Stimulated activated CD4-positive, alpha-beta T cell treated with anti-CD3 and anti-CD28 coated beads, Interleukin-2, amount 100 ng/mL, for 48 hours (primary cell): ENCODE measurements at regions not wholly inside any gene's neighbourhood (a gene's known extent, or its start where the extent isn't known, plus 50 kb on each side); places are given as distances from the start of the nearest gene placed in this dataset.

ENCODE experiments used
- DNase-seq, 2 donors: peaks; one replicate each; pipeline ENCODE4 v3.0.0-alpha.2; 2020

DNA sequence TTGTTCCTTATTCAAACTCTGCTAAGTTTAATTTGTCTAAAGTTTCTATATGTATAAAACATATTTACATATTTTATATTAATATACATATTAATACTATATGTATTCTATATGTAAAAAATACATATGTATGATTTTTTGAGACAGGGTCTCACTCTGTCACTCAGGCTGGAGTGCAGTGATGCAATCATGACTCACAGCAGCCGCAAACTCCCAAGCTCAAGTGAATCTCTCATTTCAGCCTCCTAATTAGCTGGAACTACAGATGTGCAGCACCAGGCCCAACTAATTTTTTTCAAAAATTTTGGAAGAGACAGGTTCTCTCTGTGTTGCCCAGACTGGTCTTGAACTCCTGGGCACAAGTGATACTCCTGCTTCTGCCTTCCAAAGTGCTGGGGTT is 684.9 kb downstream of the TRAM1L1 start:
- no peak for DNase-seq

DNA sequence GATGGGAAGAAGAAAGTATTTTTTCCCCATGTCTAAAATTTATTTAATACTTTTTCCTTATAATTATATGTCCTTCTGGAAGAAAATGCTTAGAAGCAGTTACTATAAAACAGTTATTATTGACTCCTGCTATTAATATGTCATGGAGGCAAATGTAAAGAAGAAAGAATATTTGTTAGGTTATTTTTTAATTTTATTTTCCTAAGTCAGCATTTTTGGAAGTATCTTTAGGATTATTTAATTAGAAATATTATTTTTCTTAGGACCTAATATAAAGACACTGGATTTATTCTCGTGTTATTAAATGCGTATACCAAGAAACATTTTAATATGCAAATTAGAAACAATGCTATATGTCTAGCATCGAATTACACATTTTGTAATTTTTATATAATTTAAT is 687.7 kb downstream of the TRAM1L1 start:
- DNase-seq = no peak

DNA sequence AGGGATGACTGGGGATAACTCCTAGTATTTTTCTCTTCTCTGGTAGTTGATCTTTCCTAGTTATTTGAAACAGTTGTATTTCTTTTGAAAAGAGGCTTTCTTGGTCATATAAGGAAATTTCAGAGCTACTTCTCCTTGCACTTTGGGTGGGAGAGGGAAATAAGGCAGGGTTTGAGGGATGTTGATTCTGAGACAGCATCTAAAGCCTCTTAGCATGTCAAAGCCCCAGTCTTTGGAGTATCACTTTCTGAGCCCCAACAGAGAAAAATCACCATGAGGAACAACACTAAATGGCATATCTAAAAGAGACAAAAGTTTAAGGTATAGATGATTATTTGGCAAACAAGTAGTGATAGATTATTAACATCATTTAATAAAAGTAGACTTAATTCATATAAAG is 688.1 kb downstream of the TRAM1L1 start:
- DNase-seq = no peak

DNA sequence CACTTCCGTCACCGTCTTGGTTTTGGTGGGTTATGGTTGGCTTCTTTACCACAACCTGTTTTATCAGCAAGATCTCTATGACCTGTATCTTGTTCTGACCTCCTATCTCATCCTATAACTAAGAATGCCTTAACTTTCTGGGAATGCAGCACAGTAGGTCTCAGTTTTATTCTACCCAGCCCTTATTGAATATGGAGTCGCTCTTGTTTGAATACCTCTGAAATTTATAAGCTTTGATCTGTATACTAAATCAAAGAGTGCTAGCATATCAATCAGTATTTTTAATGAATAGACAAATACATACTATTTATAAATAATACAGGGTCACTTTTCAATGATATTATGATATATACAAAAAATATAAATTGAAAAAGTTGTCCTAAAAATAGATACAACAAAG is 690.0 kb downstream of the TRAM1L1 start:
- no peak for DNase-seq

DNA sequence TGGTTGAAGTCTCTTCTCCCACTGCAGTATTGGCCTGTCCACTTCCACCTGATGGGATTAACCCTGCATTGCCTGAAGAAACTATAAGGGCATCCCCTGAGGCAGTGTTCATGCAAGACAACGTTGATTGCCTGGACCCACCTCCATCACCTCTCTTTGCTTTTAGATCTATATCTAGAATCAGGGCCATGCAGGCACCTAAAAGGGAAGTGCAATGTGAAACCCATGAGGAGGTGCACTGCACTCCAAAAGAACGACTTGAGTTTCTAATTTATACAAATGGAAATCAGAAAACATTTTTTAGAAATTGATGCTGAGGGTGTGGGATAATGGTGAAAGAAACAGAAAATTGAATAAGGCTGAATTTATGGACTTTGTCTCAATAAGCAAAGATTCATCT is 694.4 kb downstream of the TRAM1L1 start:
- DNase-seq = no peak

DNA sequence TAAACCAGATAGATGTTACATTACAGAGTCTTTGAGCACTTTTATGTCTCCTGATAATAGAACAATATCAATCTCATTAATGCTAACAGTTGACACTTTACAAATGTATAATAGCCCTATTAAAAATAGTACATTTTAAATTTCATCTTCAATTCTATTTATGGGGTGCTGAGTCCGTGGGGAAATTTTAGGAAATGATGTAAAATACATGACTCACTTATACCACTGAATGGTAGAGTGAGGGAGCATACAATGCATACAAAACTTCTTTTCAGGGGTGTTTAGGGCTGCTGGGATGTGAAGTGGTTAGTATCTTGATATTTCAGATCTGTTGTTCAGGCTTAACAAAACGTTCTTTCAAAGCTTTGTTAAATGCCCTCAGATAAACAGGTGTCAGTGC is 696.2 kb downstream of the TRAM1L1 start:
- DNase-seq = no peak

DNA sequence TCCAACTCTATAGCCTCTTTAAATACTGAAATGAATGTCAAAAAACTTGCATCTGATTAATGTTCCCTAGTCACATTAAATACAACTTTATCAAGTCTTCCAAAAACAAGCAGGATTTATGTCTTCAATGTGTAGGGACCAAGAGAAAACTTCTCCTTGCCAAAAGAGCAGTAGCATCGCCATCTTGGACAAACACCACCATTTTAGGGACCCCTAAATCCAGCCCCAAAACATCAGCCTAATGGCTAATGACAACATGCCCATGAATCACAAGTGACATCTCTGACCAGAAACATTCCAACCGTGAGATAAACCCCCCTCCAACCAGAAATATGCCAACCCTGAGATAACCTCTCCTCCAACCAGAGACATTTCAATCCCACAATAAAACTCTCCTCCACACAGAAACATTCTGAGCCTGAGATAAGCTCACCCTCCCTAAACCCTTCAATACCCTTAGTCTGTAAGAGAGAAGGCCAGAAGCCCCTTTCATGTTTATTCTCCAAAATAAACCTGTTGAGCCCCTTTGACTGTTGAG is 697.4 kb downstream of the TRAM1L1 start:
- DNase-seq = no peak

DNA sequence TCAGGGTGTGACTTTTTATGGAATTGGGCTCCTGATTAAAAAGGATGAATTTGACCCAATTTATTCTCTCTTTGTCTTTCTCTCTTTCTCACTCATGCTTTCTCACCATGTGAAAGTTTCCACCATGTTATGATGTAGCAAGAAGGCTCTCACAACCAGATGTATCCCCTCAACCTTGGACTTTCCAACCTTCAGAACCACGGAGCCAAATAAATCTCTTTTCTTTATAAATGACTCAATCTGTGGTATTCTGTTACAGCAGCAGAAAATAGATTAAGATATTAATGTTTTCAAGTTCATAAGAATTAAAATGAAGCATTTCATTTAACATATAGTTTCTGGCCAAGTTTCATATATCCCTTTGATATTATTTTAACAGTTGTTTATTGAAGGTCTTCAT is 698.5 kb downstream of the TRAM1L1 start:
- DNase-seq = no peak

DNA sequence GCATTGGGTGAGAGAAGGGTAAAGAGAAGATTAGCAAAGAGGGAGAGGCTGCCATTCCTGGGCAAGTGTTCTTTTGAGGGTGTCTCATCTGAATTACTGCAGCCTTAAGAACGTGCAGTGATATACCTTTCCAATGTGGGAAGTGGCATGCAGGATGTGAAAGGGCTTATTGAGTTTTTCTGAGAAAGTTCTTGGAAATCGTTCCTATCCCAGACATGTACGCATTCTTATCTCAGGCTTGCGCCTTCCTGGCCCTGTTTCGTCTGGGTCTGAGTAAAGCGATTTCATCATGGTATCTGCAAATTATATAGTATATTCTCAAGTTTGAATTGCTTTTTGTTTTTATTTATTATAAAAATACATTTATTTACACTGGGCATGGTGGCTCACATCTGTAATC is 699.8 kb downstream of the TRAM1L1 start:
- DNase-seq = no peak

DNA sequence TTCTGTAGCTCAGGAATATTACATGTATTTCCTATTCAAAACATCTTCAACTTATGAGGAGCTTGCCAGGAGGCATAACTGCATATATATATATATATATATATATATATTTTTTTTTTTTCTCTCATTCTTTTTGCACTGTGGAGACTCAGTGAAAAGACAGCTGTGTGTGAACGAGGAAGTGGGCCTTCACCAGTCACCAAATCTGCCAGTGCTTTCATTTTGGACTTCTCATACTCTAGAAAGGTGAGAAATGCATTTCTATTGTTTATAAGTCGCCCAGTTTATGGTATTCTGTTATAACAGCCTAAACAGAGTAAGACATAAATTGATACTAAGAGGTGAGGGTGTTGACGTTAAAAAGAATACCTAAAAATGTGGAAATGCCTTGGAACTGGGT is 710.6 kb downstream of the TRAM1L1 start:
- DNase-seq = no peak

DNA sequence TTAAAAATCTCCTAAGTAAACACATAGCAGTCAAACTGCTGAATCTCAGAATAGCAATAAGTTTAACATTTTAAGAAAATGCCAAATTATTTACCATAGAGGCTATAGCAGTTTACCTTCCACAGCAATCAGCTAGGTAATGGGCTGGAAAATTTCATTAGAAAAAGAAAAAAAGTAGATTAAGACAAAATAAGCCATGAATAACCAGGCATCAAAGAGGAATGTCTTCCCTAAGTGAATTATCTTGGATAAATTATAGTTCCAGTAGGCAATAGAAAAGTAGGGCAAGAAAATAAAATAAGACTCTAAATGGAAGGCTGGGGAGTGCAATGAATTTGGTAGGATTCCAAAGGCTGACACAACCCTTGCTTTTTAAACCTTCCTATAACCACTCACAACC is 722.8 kb downstream of the TRAM1L1 start:
- DNase-seq = no peak

DNA sequence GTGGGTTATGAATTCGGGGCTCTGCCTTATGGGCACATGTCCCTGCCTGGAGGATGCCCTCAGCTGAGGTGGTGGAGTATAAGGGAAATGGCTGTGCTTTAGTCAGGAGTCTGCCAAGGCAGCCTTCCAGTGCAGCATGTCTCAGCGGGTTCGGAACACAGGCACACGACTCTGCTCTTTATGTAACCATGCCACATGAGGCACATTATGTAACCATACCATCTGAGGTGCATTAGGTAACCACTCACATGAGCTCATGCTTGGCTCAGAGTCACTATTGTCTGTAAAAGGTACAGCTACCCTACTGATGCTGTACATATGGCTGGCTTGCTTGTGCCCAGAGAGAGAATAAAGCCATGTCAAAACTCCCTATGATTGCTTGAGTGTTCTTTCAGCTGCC is 723.6 kb downstream of the TRAM1L1 start:
- DNase-seq = no peak

DNA sequence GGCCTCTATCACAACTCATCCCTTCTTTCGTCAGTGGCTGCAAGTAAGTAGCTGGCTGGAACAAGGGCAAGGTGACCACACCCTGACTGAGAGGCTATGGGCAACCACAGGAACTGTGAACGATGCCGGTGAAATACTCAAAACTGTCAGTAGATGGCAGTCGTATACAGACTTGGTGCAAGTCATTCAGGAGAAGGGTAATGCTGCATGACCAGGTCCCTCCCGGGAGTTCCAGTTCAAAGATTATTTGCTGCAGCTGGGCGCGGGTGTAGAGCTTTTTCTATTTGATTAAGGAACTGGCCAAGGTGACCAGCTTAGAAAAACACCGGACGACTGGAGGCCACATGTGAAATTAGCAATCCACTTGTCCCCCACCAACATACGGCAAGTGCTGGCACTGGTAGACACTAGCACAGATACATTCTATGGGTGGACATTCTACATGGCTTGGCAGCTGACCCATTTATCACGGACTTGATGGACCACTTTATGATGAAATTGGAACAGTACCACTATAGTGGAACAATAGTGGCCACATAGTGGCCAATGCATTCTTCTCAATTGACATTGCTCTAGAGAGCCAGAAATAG is 726.6 kb downstream of the TRAM1L1 start:
- peak; percentile 48 to 51 for DNase-seq

DNA sequence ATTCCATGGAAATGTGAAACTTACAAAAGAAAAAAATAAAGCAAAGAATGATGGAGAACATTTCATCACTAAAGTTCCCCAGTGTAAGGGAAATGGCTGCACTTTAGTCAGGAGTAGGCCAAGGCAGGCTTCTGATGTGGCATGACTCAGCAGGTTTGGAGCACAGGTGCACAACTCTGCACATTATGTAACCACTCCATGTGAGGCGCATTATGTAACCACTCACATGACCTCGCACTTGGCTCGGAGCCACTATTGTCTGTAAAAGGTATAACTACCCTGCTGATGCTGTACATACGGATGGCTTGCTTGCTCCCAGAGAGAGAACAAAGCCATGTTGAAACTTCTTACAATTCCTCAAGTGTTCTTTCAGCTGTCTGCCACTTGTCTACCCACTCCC is 727.6 kb downstream of the TRAM1L1 start:
- DNase-seq = no peak

DNA sequence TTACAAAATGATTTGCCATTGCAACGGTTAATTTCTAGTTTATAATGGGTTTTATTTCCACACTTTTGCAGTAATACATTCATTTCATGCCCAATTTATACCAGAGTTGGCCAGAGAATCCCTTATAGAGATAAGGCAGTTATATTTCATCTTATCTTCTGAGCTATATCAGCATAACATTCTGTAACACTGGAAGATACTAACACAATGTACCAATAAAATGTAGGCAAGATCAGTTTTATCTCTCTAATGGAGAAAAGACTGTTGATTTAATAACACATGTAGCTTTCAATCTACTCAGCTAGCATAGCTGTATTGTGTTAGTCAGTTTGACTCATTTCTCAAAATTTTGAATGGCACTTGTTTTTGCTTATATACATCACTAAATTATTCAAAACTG is 738.6 kb downstream of the TRAM1L1 start:
- no peak for DNase-seq

DNA sequence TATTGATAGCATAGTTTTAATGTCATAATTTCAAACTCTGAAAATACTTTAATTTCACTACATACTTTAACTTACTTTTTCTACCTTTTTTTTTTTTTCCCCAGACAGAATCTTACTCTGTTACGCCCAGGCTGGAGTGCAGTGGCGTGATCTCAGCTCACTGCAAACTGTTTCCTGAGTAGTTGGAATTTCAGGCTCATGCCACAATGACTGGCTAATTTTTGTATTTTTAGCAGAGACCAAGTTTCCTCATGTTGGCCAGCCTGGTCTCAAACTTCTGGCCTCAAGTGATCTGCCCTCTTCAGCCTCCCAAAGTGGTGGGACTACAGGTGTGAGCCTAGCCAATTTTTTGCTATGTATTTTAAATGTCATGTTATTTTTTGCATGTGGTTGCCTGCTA is 741.6 kb downstream of the TRAM1L1 start:
- DNase-seq = no peak

DNA sequence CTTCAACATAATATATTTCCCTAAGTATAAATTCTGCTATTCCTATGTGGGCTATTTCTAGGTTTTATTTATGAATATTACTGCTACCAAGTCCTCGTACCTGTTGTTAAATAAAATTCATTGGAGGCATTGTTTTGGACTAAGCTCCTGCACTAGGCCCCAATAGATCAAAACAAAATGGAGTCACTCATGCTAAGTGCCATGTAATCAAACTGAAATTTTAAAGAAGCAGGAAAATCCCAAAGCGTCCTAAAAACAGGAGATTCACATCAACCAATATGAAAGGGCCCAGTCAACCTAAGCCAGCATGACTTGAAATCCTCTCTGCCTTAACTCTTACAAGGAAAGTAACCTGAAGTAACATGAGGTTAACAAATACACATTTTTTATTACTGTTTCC is 743.2 kb downstream of the TRAM1L1 start:
- DNase-seq = no peak

DNA sequence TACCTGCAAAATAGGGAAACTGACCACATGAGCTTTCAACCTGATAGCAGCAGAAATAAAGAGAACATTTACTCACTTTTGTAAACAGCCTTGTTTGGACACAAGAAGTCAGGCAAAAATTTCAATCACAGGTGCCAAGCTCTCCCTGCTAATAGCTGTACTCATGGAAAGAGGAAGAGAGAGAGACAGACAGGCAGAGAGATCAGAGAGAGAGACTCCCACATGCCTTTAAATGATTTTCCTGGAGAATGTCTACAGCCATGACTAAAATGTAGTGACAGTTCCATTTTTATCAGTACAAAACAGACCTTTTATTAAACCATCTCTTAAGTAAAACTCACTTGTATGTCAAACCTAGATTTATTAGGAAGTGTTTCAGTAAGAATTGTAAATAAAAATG is 752.9 kb downstream of the TRAM1L1 start:
- DNase-seq = no peak

DNA sequence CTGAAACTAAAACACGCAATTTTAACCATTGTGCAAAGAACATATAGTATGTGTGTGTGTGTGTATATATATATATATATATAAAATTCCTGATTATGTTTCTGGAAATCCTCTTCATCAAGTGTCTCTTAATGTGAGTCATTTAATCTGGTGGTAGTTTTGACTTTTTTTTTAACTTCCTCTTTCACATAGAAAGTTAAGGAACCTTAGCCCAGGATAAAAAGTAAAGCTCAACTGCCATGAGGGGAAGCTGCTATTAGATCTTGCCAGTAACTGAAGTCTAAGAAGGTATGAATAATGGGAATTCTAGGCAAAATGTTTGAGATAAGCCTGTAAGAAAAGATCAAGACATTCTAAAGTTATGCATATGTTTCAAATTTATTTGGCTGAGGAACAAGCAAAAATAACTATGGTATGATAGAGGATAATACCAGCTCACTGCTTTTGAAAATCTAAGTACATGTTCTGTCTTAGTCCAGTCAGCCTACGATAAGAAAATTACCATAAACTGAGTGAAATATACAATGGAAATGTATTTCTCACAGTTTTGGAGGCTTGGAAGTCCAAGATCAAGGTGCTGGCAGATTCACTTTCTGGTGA is 757.0 kb downstream of the TRAM1L1 start:
- DNase-seq = no peak

DNA sequence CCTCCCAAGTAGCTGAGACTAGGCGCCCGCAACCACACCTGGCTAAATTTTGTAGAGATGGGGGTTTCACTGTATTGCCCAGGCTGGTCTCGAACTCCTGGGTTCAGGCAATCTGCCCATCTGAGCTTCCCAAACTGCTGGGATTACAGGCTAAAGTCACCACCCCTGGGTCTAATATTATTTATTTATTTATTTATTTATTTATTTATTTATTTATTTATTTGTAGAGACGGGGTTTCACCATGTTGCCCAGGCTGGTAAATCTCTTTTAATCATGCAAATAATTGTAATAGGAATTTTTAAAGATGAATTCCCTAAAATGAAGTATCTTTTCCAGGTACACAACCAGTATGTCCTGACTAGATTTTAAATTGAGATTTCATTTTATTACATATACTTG is 761.8 kb downstream of the TRAM1L1 start:
- no peak for DNase-seq

DNA sequence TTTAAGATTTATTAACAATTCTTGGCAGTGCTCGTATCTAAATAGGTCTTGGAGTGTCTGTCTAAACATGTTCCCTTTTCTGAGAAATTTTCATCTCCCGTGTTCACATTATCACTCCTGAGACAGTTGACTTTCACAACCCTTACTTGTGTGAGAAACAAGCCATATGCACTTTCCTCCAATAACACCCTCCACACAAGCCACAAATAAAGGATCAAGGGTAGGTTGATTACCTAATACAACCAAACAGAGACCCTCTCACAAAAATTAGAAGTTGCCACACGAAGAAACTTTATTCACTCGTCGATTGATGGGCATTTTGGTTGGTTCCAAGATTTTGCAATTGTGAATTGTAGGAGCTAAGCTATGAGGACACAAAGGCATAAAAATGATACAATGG is 763.9 kb downstream of the TRAM1L1 start:
- DNase-seq = no peak

DNA sequence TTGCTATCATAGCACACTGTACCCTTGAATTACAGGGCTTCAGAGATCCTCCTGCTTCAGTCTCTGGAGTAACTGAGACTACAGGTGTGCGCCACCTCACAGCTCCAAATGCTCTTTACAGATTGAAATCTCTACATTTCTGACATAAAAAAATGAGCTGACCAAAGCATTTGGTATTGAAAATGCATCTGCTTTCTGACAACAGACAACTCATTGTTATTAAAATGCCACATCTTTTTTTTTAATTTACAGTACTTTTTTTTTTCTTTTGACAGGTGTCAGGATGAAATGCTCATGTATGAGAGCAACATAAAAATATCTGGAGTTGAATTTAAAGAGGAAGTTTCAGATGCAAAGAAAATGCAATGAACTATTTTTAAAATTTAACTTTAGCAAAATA is 764.5 kb downstream of the TRAM1L1 start:
- no peak for DNase-seq

DNA sequence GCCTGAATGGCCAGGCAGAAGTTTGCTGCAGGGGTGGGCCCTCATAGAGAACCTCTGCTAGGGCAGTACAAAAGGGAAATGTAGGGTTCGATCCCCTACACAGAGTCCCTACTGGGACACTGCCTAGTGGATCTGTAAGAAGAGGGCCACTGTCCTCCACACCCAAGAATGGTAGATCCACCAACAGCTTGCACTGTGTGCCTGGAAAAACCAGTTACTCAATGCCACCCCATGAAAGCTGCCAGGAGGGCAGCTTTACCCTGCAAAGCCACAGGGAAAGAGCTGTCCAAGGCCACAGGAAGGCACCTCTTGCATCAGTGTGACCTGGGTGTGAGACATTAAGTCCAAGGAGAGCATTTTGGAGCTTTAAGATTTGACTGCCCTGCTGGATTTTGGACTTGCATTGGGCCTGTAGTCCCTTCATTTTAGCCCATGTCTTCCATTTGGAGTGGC is 781.6 kb downstream of the TRAM1L1 start:
- DNase-seq = no peak

DNA sequence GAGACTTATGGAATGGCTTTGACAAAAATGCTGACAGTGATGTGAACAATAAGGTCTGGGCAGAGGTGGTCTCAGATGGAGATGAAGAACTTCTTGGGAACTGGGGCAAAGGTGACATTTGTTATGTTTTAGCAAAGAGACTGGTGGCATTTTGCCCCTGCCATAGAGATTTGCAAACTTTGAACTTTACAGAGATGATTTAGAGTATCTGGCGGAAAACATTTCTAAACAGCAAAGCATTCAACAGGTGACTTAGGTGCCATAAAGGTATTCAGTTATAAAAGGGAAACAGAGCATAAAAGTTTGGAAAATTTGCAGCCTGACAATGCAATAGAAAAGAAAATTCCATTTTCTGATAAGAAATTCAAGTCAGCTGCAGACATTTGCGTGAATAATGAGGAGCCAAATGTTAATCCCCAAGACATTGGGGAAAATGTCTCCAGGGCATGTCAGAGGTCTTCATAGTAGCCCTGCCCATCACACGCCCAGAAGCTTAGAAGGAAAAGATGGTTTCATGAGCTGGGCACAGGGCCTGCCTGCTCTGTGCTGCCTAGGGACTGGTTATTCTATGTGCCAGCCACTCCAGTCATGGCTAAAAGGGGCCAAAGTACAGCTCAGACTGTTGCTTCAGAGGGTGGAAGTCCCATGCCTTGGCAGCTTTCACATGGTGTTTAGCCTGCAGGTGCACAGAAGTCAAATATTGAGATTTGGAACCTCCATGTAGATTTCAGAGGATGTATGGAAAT is 782.2 kb downstream of the TRAM1L1 start:
- DNase-seq = no peak
